Dermis microvascular lymphatic vessel endothelial cell (primary cell): ENCODE measurements at regions not wholly inside any gene's neighbourhood (a gene's known extent, or its start where the extent isn't known, plus 50 kb on each side); places are given as distances from the start of the nearest gene placed in this dataset.
"Not testable (repeated sequence)": the region's sequence is repeated elsewhere in the genome, so short reads cannot be mapped to it uniquely, and the experiment has no call there.

Experiments
- DNase-seq, 2 donors: peaks; one replicate each; pipeline versions ENCODE4 v3.0.0 to v3.0.0-alpha.2; 2010; ENCODE audit warnings: low read depth in 2 of 2

- DNase-seq, result not testable (repeated sequence)
These were observed 98.1 kb downstream of the ARRDC3 start for GRCh38 chr5:91285062-91285461.

DNA sequence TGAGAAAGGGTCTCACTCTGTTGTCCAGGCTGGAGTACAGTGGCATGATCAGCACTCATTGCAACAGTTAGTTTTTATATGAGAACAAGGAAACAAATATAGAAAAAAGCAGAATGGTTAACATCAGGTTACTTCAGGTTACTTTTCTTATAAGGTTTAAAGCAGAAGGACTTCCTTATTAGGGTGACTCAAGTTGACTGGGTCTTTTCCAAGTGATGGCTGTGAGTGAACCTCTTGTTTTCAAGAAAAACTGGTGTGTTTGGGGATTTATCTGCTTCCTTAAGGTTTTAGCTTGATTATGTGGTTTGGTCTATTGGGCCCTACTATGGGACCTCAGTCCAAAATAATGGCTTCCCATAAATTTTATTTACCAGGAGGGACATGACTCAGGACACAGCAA, 99.2 kb downstream of the ARRDC3 start:
- DNase-seq, result peak in 1 of 2 donors; percentile 38

DNA sequence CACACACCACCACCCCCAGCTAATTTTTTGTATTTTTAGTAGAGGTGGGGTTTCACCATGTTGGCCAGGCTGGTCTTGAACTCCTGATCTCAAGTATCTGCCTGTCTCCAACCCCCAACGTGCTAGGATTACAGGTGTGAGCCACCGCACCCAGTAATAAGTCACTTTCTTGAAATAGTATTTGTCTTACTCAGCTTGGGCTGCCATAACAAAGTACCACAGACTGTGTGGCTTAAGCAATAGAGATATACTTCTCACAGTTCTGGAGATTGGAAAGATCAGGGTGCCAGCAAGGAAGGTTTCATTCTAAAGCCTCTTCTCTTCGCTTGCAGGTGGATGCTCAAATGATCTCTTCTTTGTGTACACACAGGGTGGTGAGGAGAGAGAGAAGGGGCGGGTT, 99.8 kb downstream of the ARRDC3 start:
- DNase-seq, result no peak

DNA sequence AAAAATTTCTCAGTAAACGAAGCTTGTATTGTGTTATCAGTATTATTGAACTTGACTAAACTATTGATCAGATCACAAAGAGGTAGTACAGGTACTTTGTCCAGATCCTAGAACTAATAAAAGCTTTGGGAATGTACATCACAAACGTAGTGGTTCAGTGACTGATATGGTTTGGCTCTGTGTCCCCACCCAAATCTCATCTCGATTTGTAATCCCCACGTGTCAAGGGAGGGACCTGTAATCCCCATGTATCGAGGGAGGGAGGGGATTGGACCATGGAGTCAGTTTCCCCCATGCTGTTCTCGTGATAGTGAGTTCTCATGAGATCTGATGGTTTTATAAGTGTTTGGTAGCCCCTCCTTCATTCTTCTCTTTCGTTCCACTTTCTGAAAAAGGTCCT, 100.9 kb downstream of the ARRDC3 start:
- no peak for DNase-seq

DNA sequence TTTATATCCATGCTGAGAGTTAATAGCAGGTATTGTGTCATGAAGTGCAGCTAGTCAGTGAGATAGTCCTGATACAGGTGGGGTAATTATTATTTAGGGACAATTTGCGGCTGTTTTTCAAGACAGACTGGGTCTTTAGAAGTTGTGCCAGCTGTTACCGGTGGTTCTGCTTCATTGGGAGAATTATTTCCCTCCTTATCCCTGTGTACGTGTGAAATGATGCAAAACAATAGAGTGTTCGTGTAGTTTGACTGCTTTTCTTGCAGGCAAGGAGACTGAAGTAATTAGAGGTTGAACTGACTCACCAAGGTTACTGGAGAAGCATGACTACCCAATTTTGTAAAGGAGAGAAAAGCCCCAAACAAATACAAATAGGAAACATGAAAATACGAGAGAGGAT, 101.7 kb downstream of the ARRDC3 start:
- DNase-seq, result peak in 1 of 2 donors; percentile 85

GRCh38 chr5:91280362-91281269, 102.5 kb downstream of the ARRDC3 start:
- peak; percentile 94 to 99 for DNase-seq

GRCh38 chr5:91277840-91278239, 105.3 kb downstream of the ARRDC3 start:
- DNase-seq, result no peak

- peak in 1 of 2 donors; percentile 9 for DNase-seq
These were observed 106.0 kb downstream of the ARRDC3 start for GRCh38 chr5:91277093-91277626.

- DNase-seq, result no peak
These were observed 110.3 kb downstream of the ARRDC3 start for GRCh38 chr5:91272858-91273257.

- no peak for DNase-seq
These were observed 111.1 kb downstream of the ARRDC3 start for GRCh38 chr5:91271999-91272398.

DNA sequence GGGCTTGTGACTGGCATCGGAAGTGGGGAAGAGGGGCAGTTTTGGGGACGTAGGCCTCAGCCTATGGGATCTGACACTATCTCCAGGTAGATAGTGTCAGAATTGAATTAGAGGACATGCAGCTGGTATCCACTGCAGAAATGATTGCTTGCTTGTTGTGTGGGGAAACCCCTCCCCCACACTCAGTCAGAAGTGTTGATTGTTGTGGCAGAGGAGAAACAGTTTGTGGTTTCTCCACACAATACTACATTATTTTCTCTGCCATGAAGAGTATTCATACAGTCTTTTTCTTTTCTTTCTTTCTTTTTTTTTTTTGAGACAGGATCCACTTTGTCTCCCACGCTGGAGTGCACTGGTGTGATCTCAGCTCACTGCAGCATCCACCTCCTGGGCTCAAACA, 113.9 kb downstream of the ARRDC3 start:
- DNase-seq, result no peak

DNA sequence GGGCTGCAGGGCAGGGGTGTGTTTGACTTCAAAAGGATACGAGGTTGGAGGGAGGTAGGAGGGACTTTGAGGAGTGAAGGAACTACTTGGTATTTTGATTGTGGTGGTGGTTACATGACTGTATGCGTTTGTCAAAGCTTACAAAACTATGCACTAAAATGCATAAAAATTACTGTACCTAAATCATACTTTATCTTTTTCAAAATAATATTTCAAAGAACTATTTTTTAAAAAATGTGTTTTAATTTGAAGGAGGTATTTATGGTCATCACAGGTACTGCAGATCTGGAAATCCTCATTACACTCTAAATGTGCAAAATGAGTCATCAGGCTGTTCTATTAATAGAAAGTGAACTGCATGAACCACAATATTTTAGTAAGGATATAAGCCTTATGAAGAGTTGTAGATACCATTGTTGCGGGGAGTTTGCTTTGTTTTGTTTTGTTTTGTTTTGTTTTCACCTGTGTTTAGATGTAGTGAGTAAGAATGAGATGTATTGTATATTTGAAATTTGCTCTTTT, 116.9 kb downstream of the ARRDC3 start:
- peak; percentile 39 to 78 for DNase-seq

DNA sequence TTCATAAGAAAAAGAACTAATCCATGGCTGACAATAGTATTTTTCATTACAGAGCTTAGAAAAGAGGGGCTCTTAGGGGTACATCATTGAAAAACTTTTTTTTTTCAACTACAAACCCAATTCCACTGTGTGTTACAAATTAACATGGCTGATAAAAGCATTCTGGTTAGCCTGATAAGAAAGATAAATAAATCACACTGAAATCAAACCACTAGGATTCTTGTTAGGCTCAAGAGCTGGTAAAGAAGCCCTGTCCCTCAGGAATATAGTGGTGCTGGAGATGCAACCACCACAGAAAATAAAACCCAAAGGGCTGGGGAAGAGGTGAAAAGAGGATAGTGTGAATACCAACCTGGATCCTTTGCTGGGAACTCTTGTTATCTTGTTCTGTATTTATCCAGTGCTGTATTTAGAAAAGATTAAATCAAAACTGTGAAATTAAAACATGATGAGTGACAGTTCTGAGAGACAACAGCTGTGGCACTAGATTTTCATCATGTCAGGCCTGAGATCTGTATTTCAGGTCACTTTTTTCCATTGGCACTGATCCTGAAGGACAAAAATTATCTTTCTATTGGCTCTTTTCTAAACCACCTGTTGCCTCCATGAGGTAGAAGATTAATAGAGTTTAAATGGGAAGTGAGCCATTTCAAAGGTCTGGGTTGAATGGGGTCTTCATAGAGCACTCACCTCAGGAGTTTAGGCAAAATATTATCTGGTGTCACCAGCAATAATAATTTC, 118.6 kb downstream of the ARRDC3 start:
- DNase-seq, result no peak

GRCh38 chr5:91263898-91264297, 119.2 kb downstream of the ARRDC3 start:
- DNase-seq, result no peak

DNA sequence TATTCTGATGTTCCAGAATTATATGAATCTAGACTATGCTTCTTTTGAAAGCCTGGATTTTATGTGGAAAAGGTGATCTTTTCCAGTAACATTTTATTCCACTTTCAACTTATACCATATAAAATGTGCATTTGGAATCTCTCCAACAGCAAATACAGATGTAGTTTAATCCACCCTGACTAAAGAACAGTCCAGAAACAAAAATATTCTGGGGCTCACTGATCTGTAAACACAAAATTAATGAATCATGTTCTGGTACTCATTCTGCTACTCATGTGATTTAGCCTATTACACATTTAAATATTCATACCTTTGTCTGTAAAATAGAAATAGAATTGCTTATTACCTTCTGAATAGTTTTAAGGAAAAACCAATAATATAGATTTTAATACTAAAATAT, 125.8 kb downstream of the ARRDC3 start:
- DNase-seq, result no peak

DNA sequence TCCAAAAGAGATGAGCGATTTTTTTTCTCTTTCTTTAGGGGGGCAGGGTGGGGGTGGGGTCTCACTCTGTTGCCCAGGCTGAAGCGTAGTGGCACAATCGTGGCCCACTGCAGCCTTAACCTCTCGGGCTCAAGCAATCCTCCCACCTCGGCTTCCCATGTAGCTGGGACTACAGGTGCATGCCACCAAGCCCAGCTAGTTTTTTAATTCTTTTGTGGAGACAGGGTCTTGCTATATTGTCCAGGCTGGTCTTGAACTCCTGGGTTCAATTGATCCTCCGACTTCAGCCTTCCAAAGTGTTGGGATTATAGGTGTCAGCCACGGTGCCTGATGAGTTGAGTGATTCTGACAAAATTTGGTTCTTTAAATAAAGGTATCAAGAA, 127.0 kb downstream of the ARRDC3 start:
- no peak for DNase-seq

DNA sequence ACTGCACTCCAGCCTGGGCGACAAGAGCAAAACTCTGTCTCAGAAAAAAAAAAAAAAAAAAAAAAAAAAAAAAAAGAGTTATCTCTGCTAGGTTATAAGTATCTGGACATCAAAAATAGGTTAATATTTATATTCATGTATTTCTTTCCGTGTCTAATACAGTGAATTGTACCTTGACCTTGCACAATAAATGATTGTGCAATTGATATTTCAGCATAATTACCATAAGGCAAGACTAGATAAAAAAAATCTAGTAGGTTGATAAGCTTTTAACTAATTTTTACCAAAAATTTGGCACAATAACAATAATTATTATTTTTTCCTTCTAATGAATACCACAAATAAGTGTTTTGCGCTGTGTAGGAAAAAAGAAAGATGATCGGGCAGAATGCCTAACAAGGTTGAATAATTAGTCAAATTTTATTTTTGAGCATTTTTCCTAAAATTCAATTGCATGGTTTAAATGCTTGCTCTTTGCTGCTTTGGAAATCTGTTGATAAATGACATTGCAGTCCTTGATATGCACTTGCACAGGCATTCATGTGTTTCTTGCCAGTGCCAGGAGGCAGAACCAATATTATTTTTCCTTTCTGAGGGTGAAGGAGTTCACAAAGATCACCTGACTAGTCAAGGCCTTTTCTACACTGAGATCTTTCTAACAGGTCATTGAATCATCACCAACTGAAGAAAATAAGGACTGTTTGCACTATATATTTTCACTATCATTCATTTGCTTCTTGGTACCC, 127.5 kb downstream of the ARRDC3 start:
- no peak for DNase-seq

DNA sequence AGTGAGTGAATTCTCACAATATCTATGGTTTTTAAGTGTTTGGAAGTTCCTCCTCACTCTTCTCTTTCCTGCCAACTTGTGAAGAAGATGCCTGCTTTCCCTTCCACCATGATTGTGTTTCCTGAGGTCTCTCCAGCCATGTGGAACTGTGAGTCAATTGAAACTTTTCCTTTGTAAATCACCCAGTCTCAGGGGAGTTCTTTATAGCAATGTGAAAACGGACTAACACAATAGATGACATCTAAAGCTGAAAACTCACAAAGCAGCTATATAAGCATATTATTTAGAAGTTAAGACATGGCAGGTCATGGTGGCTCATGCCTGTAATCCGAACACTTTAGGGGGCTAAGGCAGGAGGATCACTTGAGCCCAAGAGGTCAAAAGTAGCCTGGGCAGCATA, 130.2 kb downstream of the ARRDC3 start:
- DNase-seq, result no peak

- peak in 1 of 2 donors; percentile 18 for DNase-seq
These were observed 137.2 kb downstream of the ARRDC3 start for GRCh38 chr5:91245871-91246270.

DNA sequence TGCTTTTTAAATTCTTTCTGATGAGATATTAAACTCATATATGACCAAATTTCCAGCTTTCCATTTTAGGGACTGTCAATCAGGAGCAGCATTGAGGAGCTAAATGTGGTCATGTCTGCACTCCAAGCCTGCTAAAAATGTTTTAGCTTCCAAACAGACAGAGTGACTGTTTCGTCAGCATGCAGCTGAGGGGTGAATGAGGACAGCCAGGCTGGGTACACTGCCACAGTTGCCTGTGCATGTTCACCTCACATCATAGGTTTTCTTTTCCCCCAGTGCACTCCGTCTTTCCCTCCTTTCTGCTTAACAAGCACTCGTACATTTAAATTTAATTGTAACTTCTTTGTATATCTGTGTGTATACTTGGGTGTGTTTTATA, 138.1 kb downstream of the ARRDC3 start:
- no peak for DNase-seq

DNA sequence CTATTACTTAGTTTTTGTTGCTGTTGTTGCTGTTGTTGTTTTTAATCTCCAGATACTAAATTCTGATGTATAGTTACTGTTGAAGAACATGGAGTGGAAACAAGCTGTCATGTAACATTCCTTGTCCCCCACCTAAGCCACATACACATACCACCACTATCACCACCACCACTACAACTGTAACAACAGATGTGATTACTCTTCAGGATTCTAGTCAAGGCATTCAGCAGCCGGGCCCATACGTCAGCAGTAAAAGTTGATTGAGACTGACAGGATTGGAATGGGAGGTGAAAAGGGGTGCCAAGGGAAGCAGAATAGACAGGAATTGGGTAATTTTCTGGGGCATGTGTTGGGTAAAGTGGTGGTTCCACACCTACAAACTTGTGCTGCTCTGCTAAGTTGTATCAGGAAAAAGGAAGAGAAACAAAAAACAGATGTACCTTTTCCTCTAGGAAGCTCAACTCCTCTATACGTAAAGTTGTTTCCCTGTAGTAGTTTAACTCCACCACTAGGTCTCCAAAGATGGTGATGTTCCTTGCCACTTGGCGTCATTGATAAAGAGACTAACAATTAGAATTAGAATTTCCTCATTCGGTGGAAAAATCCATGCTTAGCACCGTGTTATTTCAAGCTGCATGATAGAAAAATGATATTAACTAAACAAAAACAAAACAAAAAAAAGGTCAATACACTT, 138.6 kb downstream of the ARRDC3 start:
- no peak for DNase-seq
